Stimulated activated CD4-positive, alpha-beta T cell treated with anti-CD3 and anti-CD28 coated beads, Interleukin-1b, Interleukin-23, amount 100 ng/mL, for 48 hours (primary cell): ENCODE measurements at regions not wholly inside any gene's neighbourhood (a gene's known extent, or its start where the extent isn't known, plus 50 kb on each side); places are given as distances from the start of the nearest gene placed in this dataset.

ENCODE experiments used
- DNase-seq: peaks from one replicate; pipeline ENCODE4 v3.0.0-alpha.2; 2020

GRCh38 chr14:22088614-22089342 is 415.2 kb upstream of the OR4E1 start:
- DNase-seq: no peak

DNA sequence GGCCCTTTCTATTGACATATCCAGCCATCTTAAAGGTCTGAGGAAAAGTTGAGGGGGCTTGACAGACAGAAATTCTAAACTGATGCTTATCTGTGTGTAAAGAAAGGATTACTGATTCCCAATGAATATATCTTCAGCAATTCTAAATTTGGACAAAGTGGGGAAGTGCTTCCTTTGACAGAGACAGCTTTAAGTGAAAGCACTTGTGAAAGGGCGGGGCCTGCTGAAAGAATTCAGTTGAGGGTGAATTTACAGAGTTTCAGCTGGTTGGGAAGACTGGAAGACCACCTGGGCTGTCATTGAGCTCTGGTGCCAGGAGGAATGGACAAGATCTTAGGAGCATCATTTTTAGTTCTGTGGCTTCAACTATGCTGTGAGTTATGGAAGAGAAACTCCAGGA is 412.5 kb upstream of the OR4E1 start:
- DNase-seq: no peak

- DNase-seq: no peak
Measured at GRCh38 chr14:22084393-22085281, 411.0 kb upstream of the OR4E1 start.

GRCh38 chr14:22081337-22081736 is 407.7 kb upstream of the OR4E1 start:
- DNase-seq: no peak

GRCh38 chr14:22079766-22080165 is 406.1 kb upstream of the OR4E1 start:
- no peak for DNase-seq

DNA sequence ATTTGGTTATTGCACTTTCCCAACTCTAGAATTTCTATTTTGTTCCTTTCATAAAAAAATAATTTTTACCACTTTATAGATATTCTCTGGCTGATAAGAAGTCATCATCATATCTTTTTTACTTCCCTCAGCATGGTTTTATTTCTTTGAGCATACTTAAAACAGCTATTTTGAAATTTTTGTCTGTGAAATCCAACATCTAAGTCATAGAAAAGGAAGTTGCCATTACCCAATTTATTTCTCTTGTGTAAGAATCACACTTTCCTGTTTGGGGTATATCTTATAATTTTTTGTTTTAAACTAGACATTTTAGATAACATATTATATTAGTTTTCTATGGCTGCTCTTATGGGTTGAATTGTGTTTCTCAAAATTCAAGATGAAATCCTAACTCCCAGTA is 400.2 kb upstream of the OR4E1 start:
- DNase-seq: no peak

GRCh38 chr14:22071006-22071405 is 397.4 kb upstream of the OR4E1 start:
- peak; percentile 13 for DNase-seq

- peak; percentile 44 for DNase-seq
Measured at GRCh38 chr14:22070119-22070982, 396.7 kb upstream of the OR4E1 start.

DNA sequence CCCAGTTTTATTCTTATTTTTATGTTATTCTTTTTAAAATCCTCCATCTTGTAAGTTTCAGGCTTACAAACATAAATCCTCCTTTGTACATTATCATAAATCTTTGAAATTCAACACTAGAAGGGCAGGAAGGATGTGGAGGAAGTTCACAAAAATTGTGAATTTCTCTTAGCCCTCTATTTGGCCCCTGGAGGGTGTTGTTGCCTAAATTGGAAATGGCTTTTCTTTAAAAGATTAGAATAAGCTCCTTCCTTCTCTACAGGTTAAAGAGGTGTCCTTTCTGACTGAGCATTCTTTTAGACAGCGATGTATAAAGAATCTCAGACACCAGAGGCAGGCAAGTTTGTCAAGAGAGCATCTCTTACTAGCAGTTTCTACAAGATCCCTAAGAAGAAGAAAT is 391.7 kb upstream of the OR4E1 start:
- DNase-seq: no peak

DNA sequence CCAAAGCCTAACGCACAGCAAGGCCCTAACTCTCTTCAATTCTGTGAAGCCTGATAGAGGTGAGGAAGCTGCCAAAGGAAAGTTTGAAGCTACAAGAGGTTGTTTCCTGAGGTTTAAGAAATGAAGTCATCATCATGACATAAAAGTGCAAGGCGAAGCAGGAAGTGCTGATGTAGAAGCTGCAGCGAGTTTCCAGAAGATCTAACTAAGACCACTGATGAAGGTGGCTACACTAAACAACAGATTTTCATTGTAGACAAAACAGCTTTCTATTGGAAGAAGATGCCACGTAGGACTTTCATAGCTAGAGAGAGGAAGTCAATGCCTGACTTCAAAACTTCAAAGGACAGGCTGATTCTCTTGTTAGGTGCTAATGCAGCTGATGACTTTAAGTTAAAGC is 385.6 kb upstream of the OR4E1 start:
- no peak for DNase-seq

DNA sequence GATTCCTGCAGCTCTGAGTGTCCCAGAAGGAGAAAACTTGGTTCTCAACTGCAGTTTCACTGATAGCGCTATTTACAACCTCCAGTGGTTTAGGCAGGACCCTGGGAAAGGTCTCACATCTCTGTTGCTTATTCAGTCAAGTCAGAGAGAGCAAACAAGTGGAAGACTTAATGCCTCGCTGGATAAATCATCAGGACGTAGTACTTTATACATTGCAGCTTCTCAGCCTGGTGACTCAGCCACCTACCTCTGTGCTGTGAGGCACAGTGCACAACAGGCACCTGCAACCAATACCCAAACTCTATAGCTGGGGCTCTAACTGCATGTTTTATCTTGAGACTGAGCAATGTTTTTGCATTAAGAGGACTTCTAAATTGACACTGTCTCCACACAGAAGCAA is 379.2 kb upstream of the OR4E1 start:
- peak; percentile 19 for DNase-seq

GRCh38 chr14:22047115-22047514 is 373.5 kb upstream of the OR4E1 start:
- no peak for DNase-seq

DNA sequence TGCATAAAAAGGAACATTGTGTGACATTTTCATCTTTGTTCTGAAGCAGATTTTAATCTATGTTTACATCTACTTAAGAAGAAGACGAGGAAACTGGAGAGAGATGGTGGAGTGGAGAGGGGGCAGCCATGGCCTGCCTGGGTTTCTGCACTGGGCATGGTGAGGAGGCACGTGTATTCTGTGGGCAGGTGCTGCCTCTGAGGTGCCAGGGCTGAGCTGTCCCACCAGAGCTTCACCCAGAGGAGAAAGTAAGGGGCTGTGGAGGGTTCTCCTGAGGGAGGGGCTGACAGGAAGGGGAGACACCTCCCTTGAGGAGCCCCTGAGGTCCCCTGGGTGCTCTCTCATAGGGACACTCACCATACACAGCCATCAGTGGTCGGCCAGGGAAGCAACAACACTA is 372.4 kb upstream of the OR4E1 start:
- DNase-seq: no peak

- no peak for DNase-seq
Measured at GRCh38 chr14:22044193-22044592, 370.6 kb upstream of the OR4E1 start.

GRCh38 chr14:22040781-22041125 is 367.1 kb upstream of the OR4E1 start:
- no peak for DNase-seq

DNA sequence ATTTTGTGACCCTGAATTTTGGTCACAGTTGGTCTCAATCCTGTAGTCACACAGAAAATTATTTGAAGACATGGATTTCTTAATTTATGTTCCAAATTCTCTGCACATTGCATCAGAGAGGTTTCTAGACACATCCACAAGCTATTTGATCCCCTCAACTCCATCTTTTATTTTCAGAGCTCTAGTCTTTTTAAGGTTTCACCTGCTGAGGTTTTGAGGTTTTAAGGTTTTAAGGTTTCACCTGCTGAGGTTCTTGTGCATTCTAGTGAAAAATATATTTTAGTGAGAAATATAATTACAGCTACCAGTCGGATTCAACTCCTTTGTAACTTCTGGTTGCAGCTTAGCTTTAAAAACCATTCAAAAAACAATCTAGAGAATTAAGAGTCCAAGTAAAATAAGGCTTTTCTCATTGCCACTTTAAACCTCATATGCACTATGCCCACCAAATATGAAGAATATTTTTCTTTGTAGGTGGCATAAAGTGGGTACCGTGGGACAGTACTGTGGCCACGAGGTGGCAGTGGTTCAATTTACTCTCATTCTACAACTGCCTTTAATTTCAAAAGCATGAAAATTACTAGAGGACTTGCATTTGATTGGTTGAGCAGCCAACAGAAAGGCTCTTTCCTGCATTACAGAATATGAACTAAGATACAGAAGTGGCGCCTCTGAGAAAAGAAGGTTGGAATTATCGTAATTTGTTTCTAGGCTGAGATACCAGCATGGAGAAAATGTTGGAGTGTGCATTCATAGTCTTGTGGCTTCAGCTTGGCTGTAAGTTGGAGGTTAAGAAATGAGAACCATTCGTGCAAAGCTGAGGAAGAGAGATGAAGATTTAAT is 366.5 kb upstream of the OR4E1 start:
- peak; percentile 41 for DNase-seq

- DNase-seq: no peak
Measured at GRCh38 chr14:22036541-22037239, 363.1 kb upstream of the OR4E1 start.

DNA sequence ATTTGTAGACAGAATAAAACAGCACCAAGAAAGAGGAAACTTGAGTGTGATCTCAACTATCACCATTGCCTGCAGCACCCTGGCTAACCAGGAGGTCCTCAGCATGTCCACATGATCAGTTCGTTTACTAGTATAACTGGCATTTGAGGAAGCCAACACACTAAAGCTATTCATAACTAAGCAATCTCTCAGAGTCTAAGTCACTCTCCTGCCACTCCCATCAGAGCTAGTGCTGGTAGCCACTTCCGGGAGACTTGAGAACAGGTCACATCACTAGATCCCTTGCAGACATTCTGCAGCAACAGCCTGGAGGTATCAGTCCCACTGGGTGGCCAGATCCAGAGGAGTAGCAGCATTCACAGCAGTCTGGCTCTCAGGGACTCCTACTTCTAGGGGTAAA is 352.9 kb upstream of the OR4E1 start:
- no peak for DNase-seq

GRCh38 chr14:22025879-22026278 is 352.3 kb upstream of the OR4E1 start:
- no peak for DNase-seq

DNA sequence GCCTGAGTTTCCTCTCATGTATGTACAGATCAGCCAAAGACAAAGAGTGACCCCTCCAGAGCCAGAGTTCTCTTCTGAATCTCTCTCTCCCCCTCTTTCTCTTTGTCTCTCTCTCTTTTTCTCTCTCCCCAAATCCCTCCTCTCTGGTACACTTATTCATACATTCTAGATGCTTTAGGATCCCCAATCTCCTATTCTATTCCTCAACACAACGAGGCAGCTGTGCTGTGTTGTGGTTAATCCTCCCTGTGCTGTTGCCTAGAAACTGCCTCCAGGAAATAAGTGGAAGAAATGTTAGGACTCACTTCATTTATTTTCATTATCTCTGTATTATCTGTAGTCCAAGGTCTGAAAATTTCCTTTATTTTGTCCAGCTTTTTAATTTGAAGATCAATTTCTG is 350.5 kb upstream of the OR4E1 start:
- DNase-seq: no peak

DNA sequence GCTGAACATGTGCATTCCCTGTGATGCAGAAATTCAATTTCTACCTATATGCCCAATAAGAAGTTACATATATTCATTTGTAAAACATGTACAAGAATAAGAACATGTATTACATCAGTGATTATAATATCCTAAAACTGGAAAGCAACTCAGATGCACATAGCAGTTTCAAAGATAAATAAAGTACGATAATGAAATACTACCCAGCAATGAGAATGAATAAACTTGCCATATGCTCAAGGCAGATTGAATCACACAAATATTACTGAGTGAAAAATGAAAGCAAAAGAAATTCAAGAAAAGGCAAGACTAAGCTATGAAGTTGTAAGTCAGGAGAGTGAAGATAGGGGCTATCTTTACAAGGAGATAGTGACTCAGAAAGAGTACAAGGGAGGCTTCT is 345.3 kb upstream of the OR4E1 start:
- DNase-seq: no peak

- DNase-seq: no peak
Measured at GRCh38 chr14:22012452-22012851, 338.8 kb upstream of the OR4E1 start.
